ENCODE measurements at regions not wholly inside any gene's neighbourhood (a gene's known extent, or its start where the extent isn't known, plus 50 kb on each side); places are given as distances from the start of the nearest gene placed in this dataset.

DNA sequence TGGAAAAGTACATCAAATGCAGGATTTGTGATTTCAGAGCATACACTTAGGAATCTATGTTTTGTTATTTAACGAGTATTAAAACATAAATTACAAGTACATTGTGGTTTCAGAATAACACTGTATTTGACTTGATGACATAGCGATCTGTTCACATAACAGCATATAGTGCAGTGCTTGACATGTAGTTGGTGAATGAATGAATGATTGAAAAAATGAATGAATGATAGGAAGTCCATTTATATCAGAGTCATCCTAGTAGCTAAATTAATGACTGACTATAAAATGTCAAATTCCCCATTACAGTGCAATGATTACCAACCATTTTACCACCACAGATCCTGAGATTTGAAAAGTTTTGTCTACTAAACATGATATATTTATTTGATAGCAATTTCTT is 114.6 kb upstream of the FAT1 start:
- TF ChIP-seq, protein P1, sequence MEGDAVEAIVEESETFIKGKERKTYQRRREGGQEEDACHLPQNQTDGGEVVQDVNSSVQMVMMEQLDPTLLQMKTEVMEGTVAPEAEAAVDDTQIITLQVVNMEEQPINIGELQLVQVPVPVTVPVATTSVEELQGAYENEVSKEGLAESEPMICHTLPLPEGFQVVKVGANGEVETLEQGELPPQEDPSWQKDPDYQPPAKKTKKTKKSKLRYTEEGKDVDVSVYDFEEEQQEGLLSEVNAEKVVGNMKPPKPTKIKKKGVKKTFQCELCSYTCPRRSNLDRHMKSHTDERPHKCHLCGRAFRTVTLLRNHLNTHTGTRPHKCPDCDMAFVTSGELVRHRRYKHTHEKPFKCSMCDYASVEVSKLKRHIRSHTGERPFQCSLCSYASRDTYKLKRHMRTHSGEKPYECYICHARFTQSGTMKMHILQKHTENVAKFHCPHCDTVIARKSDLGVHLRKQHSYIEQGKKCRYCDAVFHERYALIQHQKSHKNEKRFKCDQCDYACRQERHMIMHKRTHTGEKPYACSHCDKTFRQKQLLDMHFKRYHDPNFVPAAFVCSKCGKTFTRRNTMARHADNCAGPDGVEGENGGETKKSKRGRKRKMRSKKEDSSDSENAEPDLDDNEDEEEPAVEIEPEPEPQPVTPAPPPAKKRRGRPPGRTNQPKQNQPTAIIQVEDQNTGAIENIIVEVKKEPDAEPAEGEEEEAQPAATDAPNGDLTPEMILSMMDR (optimal IDR thresholded peaks at IDR 0.05 in 1 of 3, IDR thresholded peaks at IDR 0.05 in 1 of 3, conservative IDR thresholded peaks at IDR 0.05 in 1 of 3; ENCODE audit: extremely low read depth in 1 of 3, insufficient read depth in 2 of 3, low read length in 3 of 3), result no peak
- no peak for TF ChIP-seq EZH2 (IDR thresholded peaks at IDR 0.05; ENCODE audit: low read length)
